K562 (cell line): ENCODE measurements at regions not wholly inside any gene's neighbourhood (a gene's known extent, or its start where the extent isn't known, plus 50 kb on each side); places are given as distances from the start of the nearest gene placed in this dataset.

ENCODE experiments used
- ATAC-seq: fragments of 200-7000 bp; cut with Tn5 transposase; 3 replicates; pipeline ENCODE4 v1.9.1; 2020; ENCODE audit warnings: moderate library complexity
- BruUV-seq: library from RNA; stranded (reverse); fragments of 400-500 nt; replicated peaks from 2 replicates; lab custom pipeline; 2021; lab: Mats Ljungman, UMichigan
- CTCF ChIA-PET: fragments of 300-600 bp; formaldehyde crosslinking; extraction: SDS; loops from one replicate; lab custom pipeline; 2021; ENCODE audit warnings: low intra/inter-chr PET ratio; lab: Yijun Ruan, JAX
- POLR2A ChIA-PET: fragments of 300-600, 350-650 bp; sonication (Branson Sonifier 250); formaldehyde crosslinking; extraction: SDS; loops from one replicate; lab custom pipeline; 2021; ENCODE audit warnings: antibody characterized with exemption, inconsistent platforms; lab: Yijun Ruan, JAX
- DNase-seq, 4 experiments: peaks; one replicate each; pipeline versions ENCODE4 v3.0.0 to v3.0.0-alpha.2; 2011 to 2018; ENCODE audit warnings: low spot score in 3 of 4, mixed read lengths in 3 of 4; ENCODE audit errors: extremely low read depth in 1 of 4
- FAIRE-seq: peaks from 2 replicates; lab custom pipeline; 2011; peaks lifted over from hg19 to GRCh38; lab: Jason Lieb, UNC
- H2AFZ ChIP-seq: 2 replicates; pipeline ENCODE4 v1.6.0; 2011; ENCODE audit warnings: low read depth, low read length, control low read depth, inconsistent platforms
- H3K27ac ChIP-seq: fragments of 200-600 bp; 3 replicates; pipeline ENCODE4 v1.8.0; 2011; ENCODE audit warnings: low read depth, mild to moderate bottlenecking, control low read depth, inconsistent platforms, low read length, moderate library complexity, mixed read lengths; ENCODE audit errors: extremely low read depth
- H3K27me3 ChIP-seq, 2 experiments: fragments of 300-600 bp in 1 of 2; 2 replicates in 1 of 2; 3 replicates in 1 of 2; pipeline versions ENCODE4 v1.6.0 to v1.8.0; 2011; ENCODE audit warnings: inconsistent platforms in 2 of 2, low read length in 2 of 2, mild to moderate bottlenecking in 1 of 2, mixed read lengths in 1 of 2, moderate library complexity in 1 of 2; ENCODE audit not compliant: control insufficient read depth in 2 of 2, insufficient read depth in 2 of 2
- H3K36me3 ChIP-seq: fragments of 300-600 bp; 3 replicates; pipeline ENCODE4 v1.8.0; 2011; ENCODE audit warnings: mild to moderate bottlenecking, low read length, inconsistent platforms; ENCODE audit not compliant: control insufficient read depth, insufficient read depth
- H3K4me1 ChIP-seq, 2 experiments: fragments of 200-600 bp in 1 of 2; replicated peaks in 1 of 2; 2 replicates in 1 of 2; 3 replicates in 1 of 2; pipeline versions ENCODE4 v1.5.1 to v1.8.0; 2011; ENCODE audit warnings: inconsistent platforms in 2 of 2, low read length in 2 of 2, mild to moderate bottlenecking in 1 of 2, mixed read lengths in 1 of 2, moderate library complexity in 1 of 2; ENCODE audit not compliant: control insufficient read depth in 2 of 2, insufficient read depth in 2 of 2
- H3K4me2 ChIP-seq: 2 replicates; pipeline ENCODE4 v1.6.1; 2011; ENCODE audit warnings: low read length, control low read depth, inconsistent platforms, mixed read lengths; ENCODE audit not compliant: insufficient read depth
- H3K4me3 ChIP-seq: fragments of 200-600 bp; sonication (generic), shearing (Covaris generic); 2 replicates; pipeline ENCODE4 v1.5.1; 2016; ENCODE audit warnings: control low read depth, inconsistent platforms
- H3K79me2 ChIP-seq: fragments of 200-600 bp; 3 replicates; pipeline ENCODE4 v1.8.0; 2011; ENCODE audit warnings: low read length, inconsistent platforms; ENCODE audit not compliant: control insufficient read depth, insufficient read depth
- H3K9ac ChIP-seq, 2 experiments: 2 replicates each; pipeline versions ENCODE4 v1.6.0 to v1.6.1; 2011; ENCODE audit warnings: low read depth in 2 of 2, low read length in 2 of 2, control low read depth in 1 of 2, inconsistent platforms in 1 of 2, mild to moderate bottlenecking in 1 of 2, mixed read lengths in 1 of 2; ENCODE audit not compliant: insufficient read depth in 1 of 2
- H3K9me1 ChIP-seq: one replicate; pipeline ENCODE4 v1.6.0; 2011; ENCODE audit warnings: inconsistent platforms, mild to moderate bottlenecking, low read length, moderate library complexity; ENCODE audit not compliant: control insufficient read depth, insufficient read depth
- H3K9me3 ChIP-seq: replicated peaks from 2 replicates; pipeline ENCODE4 v1.5.1; 2011; ENCODE audit warnings: low read depth, low read length, inconsistent platforms; ENCODE audit not compliant: control insufficient read depth, insufficient read depth
- H4K20me1 ChIP-seq: replicated peaks from 2 replicates; pipeline ENCODE4 v1.6.1; 2011; ENCODE audit warnings: low read length, inconsistent platforms, mixed read lengths; ENCODE audit not compliant: control insufficient read depth, insufficient read depth
- FOXA1 ChIP-seq: fragments of 450-650 bp; IDR thresholded peaks from 2 replicates; pipeline ENCODE4 v1.6.1; 2016; ENCODE audit warnings: mild to moderate bottlenecking, borderline replicate concordance
- HCFC1 ChIP-seq: IDR thresholded peaks from 2 replicates; pipeline ENCODE4 v1.6.1; 2012; ENCODE audit warnings: low read depth, low read length, improper control_type of control experiment
- KLF6 ChIP-seq: fragments of 250-450 bp; sonication (Bioruptor Pico); IDR thresholded peaks from 2 replicates; pipeline ENCODE4 v1.4.0; 2020; ENCODE audit warnings: mild to moderate bottlenecking, moderate library complexity, borderline replicate concordance
- MAZ ChIP-seq, 2 experiments: fragments of 450-650 bp in 1 of 2; sonication (generic) in 1 of 2; formaldehyde crosslinking; IDR thresholded peaks in 1 of 2; conservative IDR thresholded peaks in 1 of 2; 2 replicates each; pipeline versions ENCODE4 v1.4.0 to v1.5.0; 2020; ENCODE audit warnings: mild to moderate bottlenecking in 1 of 2, missing genetic modification reagents in 1 of 2
- MCM5 ChIP-seq: fragments of 450-650 bp; IDR thresholded peaks from 2 replicates; pipeline ENCODE4 v1.6.1; 2016; ENCODE audit warnings: low read depth
- PML ChIP-seq: IDR thresholded peaks from 2 replicates; pipeline ENCODE4 v1.6.1; 2012; ENCODE audit warnings: low read length, inconsistent platforms
- RAD51 ChIP-seq: fragments of 450-650 bp; IDR thresholded peaks from 2 replicates; pipeline ENCODE4 v1.7.1; 2016; ENCODE audit warnings: low read depth, mild to moderate bottlenecking, borderline replicate concordance
- RBM22 ChIP-seq: fragments of 200-400 bp; formaldehyde crosslinking; IDR thresholded peaks from 2 replicates; pipeline ENCODE4 v1.6.1; 2018; ENCODE audit warnings: low read length, low read depth; ENCODE audit not compliant: poor library complexity, severe bottlenecking
- RBM34 ChIP-seq: fragments of 200-400 bp; formaldehyde crosslinking; IDR thresholded peaks from 2 replicates; pipeline ENCODE4 v1.6.1; 2018; ENCODE audit warnings: low read length, borderline replicate concordance; ENCODE audit not compliant: insufficient read depth
- SIX5 ChIP-seq, 2 experiments: IDR thresholded peaks; 2 replicates each; pipeline ENCODE4 v1.6.1; 2011; ENCODE audit warnings: low read length in 2 of 2, borderline replicate concordance in 1 of 2, low read depth in 1 of 2, mild to moderate bottlenecking in 1 of 2, moderate library complexity in 1 of 2; ENCODE audit not compliant: insufficient read depth in 1 of 2
- SMAD2 ChIP-seq: fragments of 150-350 bp; IDR thresholded peaks from 2 replicates; pipeline ENCODE4 v1.6.1; 2014; ENCODE audit warnings: low read depth, mild to moderate bottlenecking, low read length
- SMAD3 ChIP-seq: fragments of 450-650 bp; formaldehyde crosslinking; conservative IDR thresholded peaks from 2 replicates; pipeline ENCODE4 v1.4.0; 2020; ENCODE audit warnings: mild to moderate bottlenecking
- SMAD4 ChIP-seq: fragments of 250-450 bp; sonication (Bioruptor Pico); conservative IDR thresholded peaks from 2 replicates; pipeline ENCODE4 v1.8.0; 2021; ENCODE audit warnings: inconsistent platforms, mild to moderate bottlenecking, moderate library complexity
- TBL1XR1 ChIP-seq, 2 experiments: IDR thresholded peaks; 2 replicates each; pipeline ENCODE4 v1.6.1; 2012; ENCODE audit warnings: improper control_type of control experiment in 2 of 2, low read length in 2 of 2, mild to moderate bottlenecking in 1 of 2
- ZBTB17 ChIP-seq: fragments of 450-650 bp; formaldehyde crosslinking; IDR thresholded peaks from 2 replicates; pipeline ENCODE4 v1.4.0; 2020; ENCODE audit warnings: mild to moderate bottlenecking
- ZNF699 ChIP-seq: fragments of 250-450 bp; sonication (Bioruptor Pico); IDR thresholded peaks from 2 replicates; pipeline ENCODE4 v1.8.0; 2021; ENCODE audit warnings: mild to moderate bottlenecking, moderate library complexity; ENCODE audit not compliant: insufficient replicate concordance
- WGBS: fragments of 100-300 bp; shearing (Covaris generic); methylation state at CpG from one replicate; pipeline ENCODE4 v1.1.6; 2016; ENCODE audit warnings: low coverage, mixed read lengths; ENCODE audit not compliant: insufficient coverage; ENCODE audit errors: missing lambda C conversion rate; 5-methylcytosine and 5-hydroxymethylcytosine counted together
- in situ Hi-C: fragments of 300-500 bp; cut with MboI; formaldehyde crosslinking; loops from 4 replicates; pipeline ENCODE4 v1.15.0; 2018; ENCODE audit warnings: inconsistent platforms, mixed read lengths
- intact Hi-C: fragments of 100-400 bp; cut with micrococcal nuclease; formaldehyde crosslinking; loops from 2 replicates; pipeline ENCODE4 v1.14.2; 2022

- Histone ChIP-seq H2AFZ (no peak overlapping the region), H3K9ac (no peak overlapping the region), H3K4me2 (no peak overlapping the region), H3K9me3 (no peaks in the 10 kb centered on the region), H3K9me1 (no peaks in the 10 kb centered on the region), H3K27me3 (no peaks in the 10 kb centered on the region), H3K27ac (no peak overlapping the region), H3K36me3 (no peaks in the 10 kb centered on the region), H3K4me3 (no peak overlapping the region), H3K79me2 (no peaks in the 10 kb centered on the region), H3K4me1 (no peaks in the 10 kb centered on the region), H4K20me1 (no peaks in the 10 kb centered on the region)
- intact Hi-C loops: no loop called here
- no peak for FAIRE-seq
- POLR2A ChIA-PET: no interaction called here
- no peak for DNase-seq
- no peak for TF ChIP-seq ZBTB17 (CRISPR knock-in tag)
- TF ChIP-seq RBM34: no peak
- no peak for TF ChIP-seq SMAD4
- TF ChIP-seq KLF6 (CRISPR knock-in tag): no peak
- TF ChIP-seq SMAD2: no peak
- no peak for TF ChIP-seq SMAD3
- no peak for TF ChIP-seq FOXA1
- TF ChIP-seq MAZ (CRISPR knock-in tag; conservative IDR thresholded peaks at IDR 0.05 in 1 of 2, IDR thresholded peaks at IDR 0.05 in 1 of 2): no peak
- no peak for TF ChIP-seq PML
- TF ChIP-seq SIX5 (IDR thresholded peaks at IDR 0.05; ENCODE audit: borderline replicate concordance in 1 of 2, insufficient read depth in 1 of 2, low read depth in 1 of 2, low read length in 2 of 2): no peak
- TF ChIP-seq RAD51: no peak
- TF ChIP-seq MCM5: no peak
- no peak for TF ChIP-seq RBM22
- no peak for TF ChIP-seq HCFC1
- no peak for TF ChIP-seq TBL1XR1 (IDR thresholded peaks at IDR 0.05; ENCODE audit: low read length in 2 of 2)
- TF ChIP-seq ZNF699 (CRISPR knock-in tag): no peak
- in situ Hi-C loops: no loop called here
- CTCF ChIA-PET: no interaction called here
- BruUV-seq: no TSS peak
- WGBS: 0% methylated on average over 5 of the region's 5 CpGs
- ATAC-seq: no peak
These were observed 111.7 kb upstream of the HPF1 start for GRCh38 chr4:169869490-169869889.
